HEK293 (cell line): ENCODE measurements at regions not wholly inside any gene's neighbourhood (a gene's known extent, or its start where the extent isn't known, plus 50 kb on each side); places are given as distances from the start of the nearest gene placed in this dataset.
A peak's percentile ranks its signal among the peaks of the same experiment; 100 is the strongest.
"Not testable (repeated sequence)": the region's sequence is repeated elsewhere in the genome, so short reads cannot be mapped to it uniquely, and the experiment has no call there.

Experiments
- CTCF ChIA-PET: fragments of 350-600 bp; formaldehyde crosslinking; extraction: SDS; loops from one replicate; lab custom pipeline; 2021; ENCODE audit warnings: antibody characterized with exemption; lab: Yijun Ruan, JAX
- POLR2A ChIA-PET: fragments of 300-600 bp; formaldehyde crosslinking; extraction: SDS; loops from one replicate; lab custom pipeline; 2020; ENCODE audit warnings: antibody characterized with exemption, inconsistent platforms; lab: Yijun Ruan, JAX
- H3K27ac ChIP-seq: fragments of 200-500 bp; sonication (Bioruptor generic); 2 replicates; pipeline ENCODE4 v1.5.1; 2014; ENCODE audit warnings: low read depth, low read length, control low read depth, inconsistent platforms; ENCODE audit errors: extremely low read depth
- H3K36me3 ChIP-seq, 2 experiments: fragments of 200-500 bp in 1 of 2; sonication (Bioruptor generic) in 1 of 2; 1 replicate in 1 of 2; 2 replicates in 1 of 2; pipeline ENCODE4 v1.5.1; 2014 to 2017; ENCODE audit warnings: inconsistent platforms in 2 of 2, low read length in 2 of 2; ENCODE audit not compliant: control insufficient read depth in 2 of 2, insufficient read depth in 1 of 2
- H3K4me1 ChIP-seq: fragments of 200-500 bp; sonication (Bioruptor generic); 2 replicates; pipeline ENCODE4 v1.5.1; 2014; ENCODE audit warnings: mild to moderate bottlenecking, low read length, inconsistent platforms; ENCODE audit not compliant: control insufficient read depth, insufficient read depth
- H3K4me3 ChIP-seq: 2 replicates; pipeline ENCODE4 v1.5.1; 2011; ENCODE audit warnings: low read depth, mild to moderate bottlenecking, control low read depth, low read length, moderate library complexity
- H3K9me3 ChIP-seq: fragments of 200-500 bp; sonication (Bioruptor generic); 2 replicates; pipeline ENCODE4 v1.5.1; 2014; ENCODE audit warnings: low read depth, low read length, inconsistent platforms; ENCODE audit not compliant: control insufficient read depth, insufficient read depth
- GLIS2 ChIP-seq: fragments of 450-650 bp; formaldehyde crosslinking; IDR thresholded peaks from 2 replicates; pipeline ENCODE4 v1.5.1; 2016; ENCODE audit warnings: missing biosample characterization, missing genetic modification characterization
- KLF10 ChIP-seq: fragments of 450-650 bp; IDR thresholded peaks from 2 replicates; pipeline ENCODE4 v1.5.1; 2018; ENCODE audit warnings: missing biosample characterization, mild to moderate bottlenecking, missing genetic modification characterization
- PBX3 ChIP-seq: sonication (generic); formaldehyde crosslinking; IDR thresholded peaks from 2 replicates; pipeline ENCODE4 v1.8.1; 2022; ENCODE audit warnings: mild to moderate bottlenecking, moderate library complexity, missing genetic modification reagents
- PRDM2 ChIP-seq: fragments of 450-650 bp; formaldehyde crosslinking; IDR thresholded peaks from 2 replicates; pipeline ENCODE4 v1.5.1; 2016; ENCODE audit warnings: missing biosample characterization, missing genetic modification characterization, borderline replicate concordance
- PRDM6 ChIP-seq: fragments of 450-650 bp; formaldehyde crosslinking; IDR thresholded peaks from 2 replicates; pipeline ENCODE4 v1.5.1; 2017; ENCODE audit warnings: missing biosample characterization, missing genetic modification characterization
- RBAK ChIP-seq: fragments of 450-650 bp; formaldehyde crosslinking; IDR thresholded peaks from 2 replicates; pipeline ENCODE4 v1.5.1; 2016; ENCODE audit warnings: missing biosample characterization, missing genetic modification characterization
- ZBTB17 ChIP-seq: fragments of 450-650 bp; formaldehyde crosslinking; IDR thresholded peaks from 2 replicates; pipeline ENCODE4 v1.5.1; 2016; ENCODE audit warnings: missing biosample characterization, missing genetic modification characterization
- ZBTB48 ChIP-seq: fragments of 450-650 bp; formaldehyde crosslinking; IDR thresholded peaks from 2 replicates; pipeline ENCODE4 v1.5.1; 2016; ENCODE audit warnings: missing biosample characterization, missing genetic modification characterization
- ZBTB6 ChIP-seq: fragments of 450-650 bp; formaldehyde crosslinking; IDR thresholded peaks from 2 replicates; pipeline ENCODE4 v1.5.1; 2017; ENCODE audit warnings: missing biosample characterization, missing genetic modification characterization
- ZNF184 ChIP-seq: fragments of 450-650 bp; IDR thresholded peaks from 2 replicates; pipeline ENCODE4 v1.5.1; 2018; ENCODE audit warnings: missing biosample characterization, mild to moderate bottlenecking, missing genetic modification characterization
- ZNF211 ChIP-seq: fragments of 450-650 bp; formaldehyde crosslinking; IDR thresholded peaks from 2 replicates; pipeline ENCODE4 v1.5.1; 2016; ENCODE audit warnings: low read depth, missing biosample characterization, missing genetic modification characterization
- ZNF214 ChIP-seq: fragments of 450-650 bp; formaldehyde crosslinking; IDR thresholded peaks from 2 replicates; pipeline ENCODE4 v1.5.1; 2017; ENCODE audit warnings: missing biosample characterization, mild to moderate bottlenecking, missing genetic modification characterization, borderline replicate concordance
- ZNF473 ChIP-seq: fragments of 450-650 bp; formaldehyde crosslinking; IDR thresholded peaks from 2 replicates; pipeline ENCODE4 v1.5.1; 2017; ENCODE audit warnings: missing biosample characterization, missing genetic modification characterization
- ZNF600 ChIP-seq: fragments of 450-650 bp; formaldehyde crosslinking; IDR thresholded peaks from 2 replicates; pipeline ENCODE4 v1.5.1; 2016; ENCODE audit warnings: missing biosample characterization, missing genetic modification characterization
- ZNF692 ChIP-seq: fragments of 450-650 bp; formaldehyde crosslinking; IDR thresholded peaks from 2 replicates; pipeline ENCODE4 v1.5.1; 2016; ENCODE audit warnings: missing biosample characterization, missing genetic modification characterization
- ZNF701 ChIP-seq: fragments of 450-650 bp; formaldehyde crosslinking; IDR thresholded peaks from 2 replicates; pipeline ENCODE4 v1.5.1; 2016; ENCODE audit warnings: missing biosample characterization, missing genetic modification characterization
- ZNF707 ChIP-seq: fragments of 450-650 bp; formaldehyde crosslinking; IDR thresholded peaks from 2 replicates; pipeline ENCODE4 v1.5.1; 2016; ENCODE audit warnings: missing biosample characterization, missing genetic modification characterization
- ZXDB ChIP-seq: fragments of 450-650 bp; formaldehyde crosslinking; IDR thresholded peaks from 2 replicates; pipeline ENCODE4 v1.5.1; 2016; ENCODE audit warnings: missing biosample characterization, missing genetic modification characterization

GRCh38 chr5:176134529-176135223 lies 103.5 kb upstream of the SIMC1 start:
- TF ChIP-seq KLF10: no peak
- TF ChIP-seq ZNF600: peak; percentile 70
- peak; percentile 84 for TF ChIP-seq ZBTB17 (tag by site-specific recombination)
- no peak for TF ChIP-seq ZNF707 (tag by site-specific recombination)
- no peak for TF ChIP-seq ZBTB6 (tag by site-specific recombination)
- TF ChIP-seq ZXDB (tag by site-specific recombination): no peak
- no peak for TF ChIP-seq PRDM6 (tag by site-specific recombination)
- CTCF ChIA-PET: no interaction called here
- no peaks in the 10 kb centered on the region for H3K36me3 ChIP-seq
- no peak overlapping the region for H3K27ac ChIP-seq
- no peak overlapping the region for H3K4me3 ChIP-seq
- POLR2A ChIA-PET: no interaction called here
- no peaks in the 10 kb centered on the region for H3K9me3 ChIP-seq
- no peaks in the 10 kb centered on the region for H3K4me1 ChIP-seq

- H3K4me1 ChIP-seq, H3K36me3 ChIP-seq, POLR2A ChIA-PET, H3K27ac ChIP-seq, CTCF ChIA-PET, H3K4me3 ChIP-seq, H3K9me3 ChIP-seq: not testable (repeated sequence)
Measured at GRCh38 chr5:176140138-176140537, 98.1 kb upstream of the SIMC1 start.

GRCh38 chr5:176144508-176144907 lies 93.7 kb upstream of the SIMC1 start:
- H3K27ac ChIP-seq: no peak overlapping the region
- CTCF ChIA-PET: interaction anchor here (0.6 kb wide), 1 partner anchor 176 kb away, joined by 3 read pairs; no protein-coding TSS in a partner anchor
- no peaks in the 10 kb centered on the region for H3K9me3 ChIP-seq
- POLR2A ChIA-PET: no interaction called here
- no peak overlapping the region for H3K4me3 ChIP-seq
- no peak for TF ChIP-seq PBX3
- TF ChIP-seq ZNF701 (tag by site-specific recombination): no peak
- TF ChIP-seq ZNF184 (tag by site-specific recombination): no peak
- TF ChIP-seq ZNF214 (tag by site-specific recombination): no peak
- no peak for TF ChIP-seq GLIS2 (tag by site-specific recombination)
- TF ChIP-seq RBAK (tag by site-specific recombination): no peak
- TF ChIP-seq ZNF211: no peak
- no peak for TF ChIP-seq ZNF473 (tag by site-specific recombination)
- no peak for TF ChIP-seq ZNF692 (tag by site-specific recombination)
- TF ChIP-seq ZBTB48: no peak
- no peak for TF ChIP-seq PRDM2
- no peak for TF ChIP-seq KLF10
- no peaks in the 10 kb centered on the region for H3K36me3 ChIP-seq
- no peaks in the 10 kb centered on the region for H3K4me1 ChIP-seq
